Activated CD4-positive, alpha-beta T cell treated with anti-CD3 and anti-CD28 coated beads, Interleukin-2, Interleukin-4, amounts not matched to agents 100 ng/mL and 50 ng/mL, durations not matched to agents 16 hours and 8 hours (primary cell): ENCODE measurements at regions not wholly inside any gene's neighbourhood (a gene's known extent, or its start where the extent isn't known, plus 50 kb on each side); places are given as distances from the start of the nearest gene placed in this dataset.
"Not testable (repeated sequence)": the region's sequence is repeated elsewhere in the genome, so short reads cannot be mapped to it uniquely, and the experiment has no call there.

Source experiments
- DNase-seq: peaks from one replicate; pipeline ENCODE4 v3.0.0-alpha.2; 2020; ENCODE audit warnings: low spot score

GRCh38 chr3:82761858-82762257, 1000.4 kb upstream of the GBE1 start:
- no peak for DNase-seq

GRCh38 chr3:82745544-82745943, 984.1 kb upstream of the GBE1 start:
- DNase-seq: no peak

GRCh38 chr3:82743196-82743595, 981.8 kb upstream of the GBE1 start:
- DNase-seq: no peak

GRCh38 chr3:82741346-82741745, 979.9 kb upstream of the GBE1 start:
- DNase-seq: no peak

- no peak for DNase-seq
Measured at GRCh38 chr3:82739390-82739789, 977.9 kb upstream of the GBE1 start.

- DNase-seq: no peak
Measured at GRCh38 chr3:82736696-82737277, 975.3 kb upstream of the GBE1 start.

- no peak for DNase-seq
Measured at GRCh38 chr3:82715091-82715856, 953.8 kb upstream of the GBE1 start.

GRCh38 chr3:82707035-82707434, 945.6 kb upstream of the GBE1 start:
- no peak for DNase-seq

- no peak for DNase-seq
Measured at GRCh38 chr3:82685761-82686160, 924.3 kb upstream of the GBE1 start.

GRCh38 chr3:82676356-82677026, 915.0 kb upstream of the GBE1 start:
- no peak for DNase-seq

- no peak for DNase-seq
Measured at GRCh38 chr3:82672966-82673365, 911.5 kb upstream of the GBE1 start.

GRCh38 chr3:82671466-82671865, 910.0 kb upstream of the GBE1 start:
- no peak for DNase-seq

GRCh38 chr3:82654708-82655107, 893.3 kb upstream of the GBE1 start:
- no peak for DNase-seq

GRCh38 chr3:82643948-82644347, 882.5 kb upstream of the GBE1 start:
- no peak for DNase-seq

GRCh38 chr3:82641701-82642100, 880.3 kb upstream of the GBE1 start:
- no peak for DNase-seq

GRCh38 chr3:82640254-82640653, 878.8 kb upstream of the GBE1 start:
- DNase-seq: no peak

GRCh38 chr3:82637574-82637973, 876.1 kb upstream of the GBE1 start:
- no peak for DNase-seq

- DNase-seq: no peak
Measured at GRCh38 chr3:82636177-82636576, 874.7 kb upstream of the GBE1 start.

GRCh38 chr3:82633319-82633718, 871.9 kb upstream of the GBE1 start:
- no peak for DNase-seq

GRCh38 chr3:82629937-82630336, 868.5 kb upstream of the GBE1 start:
- no peak for DNase-seq

- DNase-seq: no peak
Measured at GRCh38 chr3:82628385-82629014, 867.1 kb upstream of the GBE1 start.

GRCh38 chr3:82627733-82628132, 866.3 kb upstream of the GBE1 start:
- DNase-seq: no peak

GRCh38 chr3:82620744-82621143, 859.3 kb upstream of the GBE1 start:
- DNase-seq: not testable (repeated sequence)
